A172 (cell line): ENCODE measurements at regions not wholly inside any gene's neighbourhood (a gene's known extent, or its start where the extent isn't known, plus 50 kb on each side); places are given as distances from the start of the nearest gene placed in this dataset.

Experiments
- DNase-seq: peaks from one replicate; pipeline ENCODE4 v3.0.0-alpha.2; 2015; ENCODE audit warnings: low spot score

- DNase-seq: peak; percentile 96
Observed at GRCh38 chr18:29164020-29164706, 987.2 kb upstream of the CDH2 start.

DNA sequence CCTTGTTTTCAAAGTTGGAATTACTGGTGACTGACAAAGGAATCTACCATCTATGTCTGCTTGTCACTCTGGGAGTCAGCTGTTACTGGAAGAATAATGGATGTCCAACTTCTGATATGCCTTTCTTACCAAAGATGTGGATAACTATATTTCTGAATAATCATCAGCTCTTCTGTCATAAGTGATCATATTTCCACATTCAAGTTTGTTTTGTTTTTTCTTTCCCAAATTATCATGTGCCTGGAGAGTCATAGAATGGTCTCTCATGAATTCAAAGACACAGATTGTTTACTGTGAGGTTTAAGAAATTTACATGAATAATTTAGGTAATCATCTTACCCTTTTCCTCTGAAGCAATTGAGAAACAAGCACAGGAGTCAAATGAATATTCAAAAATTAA lies 986.7 kb upstream of the CDH2 start:
- DNase-seq: no peak

DNA sequence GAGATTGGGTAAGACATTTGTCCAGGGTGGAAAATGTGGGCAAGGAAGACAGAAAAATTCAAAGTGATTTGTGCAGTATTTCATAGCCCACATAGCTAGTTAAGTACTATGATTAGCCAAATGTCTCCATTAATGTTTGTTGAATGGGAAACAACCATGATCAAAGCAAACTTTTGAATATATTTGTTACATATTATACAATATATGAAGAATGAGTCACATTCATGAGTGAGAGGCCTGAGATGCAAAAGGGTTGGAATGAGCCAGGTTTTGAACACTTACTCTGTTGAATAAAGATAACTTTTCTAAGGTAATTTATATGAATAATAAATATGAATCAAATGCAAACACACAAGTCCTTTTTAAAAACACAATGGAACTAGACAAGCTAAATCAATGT lies 984.5 kb upstream of the CDH2 start:
- DNase-seq: no peak

GRCh38 chr18:29160170-29160569 lies 983.2 kb upstream of the CDH2 start:
- DNase-seq: peak; percentile 32

DNA sequence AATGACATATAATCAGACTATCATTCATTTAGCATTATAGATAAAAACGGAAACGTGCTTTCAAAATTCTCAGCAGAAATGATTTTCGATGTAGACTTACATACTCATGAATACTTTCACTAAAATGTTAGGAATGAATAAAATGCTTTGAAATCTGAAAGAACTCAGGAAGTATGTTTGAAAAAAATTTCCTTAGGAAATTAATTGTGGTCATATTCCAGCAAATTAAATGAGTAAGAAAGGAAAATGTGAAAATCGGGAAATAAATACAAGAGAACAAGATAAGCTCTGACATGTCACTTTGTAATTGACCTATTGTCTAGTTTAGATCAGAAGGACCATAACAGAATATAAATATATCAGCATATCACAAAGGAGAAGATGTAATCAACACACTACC lies 981.0 kb upstream of the CDH2 start:
- no peak for DNase-seq

GRCh38 chr18:29157057-29157780 lies 980.3 kb upstream of the CDH2 start:
- peak; percentile 53 for DNase-seq

DNA sequence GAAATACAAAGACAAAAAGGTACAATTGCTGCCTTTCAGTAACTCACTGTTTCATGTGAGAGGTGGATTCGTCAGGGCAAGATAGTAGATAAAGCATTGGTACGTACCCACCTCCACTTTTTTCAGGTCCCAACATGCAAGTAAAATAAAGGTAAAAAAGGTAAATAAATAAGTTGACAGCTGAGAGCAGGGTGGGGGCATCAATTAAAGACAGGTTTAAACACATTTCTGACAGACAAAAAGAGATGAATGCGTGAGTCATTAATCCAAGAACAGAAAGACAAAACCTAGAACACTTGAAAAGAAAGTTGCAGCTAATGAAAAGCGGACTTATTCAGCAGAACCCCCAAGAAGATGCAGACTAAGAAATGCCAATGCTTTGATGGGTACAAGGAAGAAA lies 979.6 kb upstream of the CDH2 start:
- DNase-seq: no peak

GRCh38 chr18:29154758-29155725 lies 978.1 kb upstream of the CDH2 start:
- peak; percentile 80 for DNase-seq

DNA sequence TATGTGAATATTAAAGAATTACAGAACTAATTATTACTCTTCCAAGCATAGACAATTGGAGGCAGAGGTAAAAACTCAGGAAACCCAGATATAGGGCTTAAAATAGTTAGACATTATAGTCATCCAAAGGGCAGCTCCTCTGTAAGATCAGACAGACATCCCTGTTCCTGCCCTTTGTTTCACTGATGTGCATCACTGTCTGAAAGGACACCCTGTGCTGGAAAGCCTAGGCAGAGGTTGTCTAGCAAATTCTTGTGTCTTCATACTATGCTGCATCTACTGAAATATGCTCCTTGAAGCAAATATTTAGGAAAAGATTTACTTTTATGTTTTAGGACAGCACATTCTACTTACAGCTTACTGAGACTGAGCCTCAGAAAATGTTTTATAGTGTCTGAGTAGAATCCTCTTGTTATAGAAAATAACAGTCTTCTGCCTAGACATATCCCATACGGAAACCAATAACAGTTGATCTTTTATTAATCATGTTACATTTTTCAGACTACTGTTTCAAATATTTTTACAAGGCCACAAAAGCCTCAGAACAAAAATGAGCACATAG lies 977.3 kb upstream of the CDH2 start:
- peak; percentile 46 for DNase-seq

DNA sequence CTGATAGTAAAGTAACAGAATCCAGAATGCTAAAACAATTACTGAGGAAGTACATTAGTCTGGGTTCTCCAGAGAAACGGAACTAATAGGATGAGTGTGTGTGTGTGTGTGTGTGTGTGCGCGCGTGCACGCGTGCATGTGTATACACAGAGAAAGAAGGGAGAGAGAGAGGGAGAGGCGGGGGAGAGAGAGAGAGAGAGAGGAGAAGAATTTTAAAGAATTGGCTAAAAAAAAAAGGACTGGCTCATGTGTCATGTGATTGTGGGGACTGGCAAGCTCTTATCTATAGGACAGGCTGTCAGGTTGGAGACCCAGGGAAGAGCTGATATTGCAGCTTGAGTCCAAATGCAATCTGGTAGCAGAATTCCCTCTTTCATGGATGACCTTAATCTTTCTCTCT lies 976.2 kb upstream of the CDH2 start:
- no peak for DNase-seq

- peak; percentile 75 for DNase-seq
Observed at GRCh38 chr18:29147944-29148343, 971.0 kb upstream of the CDH2 start.

DNA sequence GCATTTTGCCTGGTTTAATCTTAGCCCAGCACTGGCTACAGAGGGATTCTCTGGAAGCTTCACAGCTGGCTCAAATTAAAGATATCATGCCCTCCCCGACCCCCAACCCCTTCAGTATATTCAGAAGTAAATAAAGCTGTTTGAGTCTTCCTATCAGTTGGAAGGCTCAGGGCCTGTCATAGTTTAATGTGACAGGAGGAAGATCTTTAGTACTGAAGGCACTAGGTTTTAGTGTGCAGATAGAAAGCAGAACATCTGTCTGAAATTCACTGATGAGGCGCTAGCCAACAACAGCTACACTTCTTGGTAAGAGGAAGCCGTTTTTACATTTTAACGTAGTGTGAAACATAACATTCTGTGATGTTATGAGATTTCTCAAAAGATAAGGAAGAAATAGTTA lies 969.1 kb upstream of the CDH2 start:
- DNase-seq: no peak

DNA sequence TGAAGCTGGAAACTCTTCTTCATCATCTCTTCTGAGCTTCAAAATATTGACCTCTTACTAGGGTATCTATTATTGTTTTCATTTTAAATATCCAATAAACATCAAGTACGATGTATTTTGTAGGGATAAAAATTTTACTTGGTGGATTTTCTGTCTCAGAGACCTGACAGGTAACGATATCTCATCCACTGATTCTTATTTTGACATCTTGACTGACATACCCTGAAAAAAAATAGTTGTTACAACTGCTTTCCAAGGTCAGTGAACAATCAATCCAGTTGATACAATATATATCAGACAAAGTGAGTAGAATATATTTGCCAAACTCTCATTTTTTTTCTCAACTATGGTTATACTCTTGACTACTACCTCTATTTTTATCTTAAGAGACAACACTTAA lies 963.7 kb upstream of the CDH2 start:
- no peak for DNase-seq

DNA sequence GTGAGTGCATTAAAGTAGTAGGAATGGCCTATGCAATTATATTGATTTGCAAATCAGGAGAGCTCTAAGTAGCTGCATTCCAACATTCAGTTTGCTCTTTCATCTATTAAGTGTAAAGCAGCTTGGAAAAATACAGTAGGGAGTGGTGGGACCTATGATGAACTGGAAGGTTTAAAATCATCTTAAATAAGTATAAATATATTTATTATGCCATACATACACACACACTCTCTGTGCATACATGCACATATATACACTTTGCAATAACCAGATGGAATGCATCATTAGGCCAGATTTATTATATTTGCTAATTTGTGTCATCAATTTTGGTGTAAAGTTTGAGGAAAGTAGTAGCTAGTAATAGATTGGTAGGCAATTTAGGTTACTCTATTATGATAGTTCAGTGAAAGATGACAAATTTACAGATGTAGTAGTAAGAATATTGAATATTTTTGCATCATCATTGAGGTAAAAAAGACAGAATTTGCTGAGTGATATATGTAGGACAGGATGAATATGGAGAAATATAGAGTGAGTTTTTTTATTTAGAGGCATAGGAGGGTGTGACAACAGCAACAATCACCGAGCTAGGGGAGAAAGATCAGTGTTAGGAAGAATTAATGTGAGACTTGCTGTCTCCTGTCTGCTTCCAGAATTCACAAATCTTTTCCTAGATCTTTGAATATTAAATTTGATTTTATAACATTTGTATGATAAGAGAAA lies 961.0 kb upstream of the CDH2 start:
- DNase-seq: no peak

DNA sequence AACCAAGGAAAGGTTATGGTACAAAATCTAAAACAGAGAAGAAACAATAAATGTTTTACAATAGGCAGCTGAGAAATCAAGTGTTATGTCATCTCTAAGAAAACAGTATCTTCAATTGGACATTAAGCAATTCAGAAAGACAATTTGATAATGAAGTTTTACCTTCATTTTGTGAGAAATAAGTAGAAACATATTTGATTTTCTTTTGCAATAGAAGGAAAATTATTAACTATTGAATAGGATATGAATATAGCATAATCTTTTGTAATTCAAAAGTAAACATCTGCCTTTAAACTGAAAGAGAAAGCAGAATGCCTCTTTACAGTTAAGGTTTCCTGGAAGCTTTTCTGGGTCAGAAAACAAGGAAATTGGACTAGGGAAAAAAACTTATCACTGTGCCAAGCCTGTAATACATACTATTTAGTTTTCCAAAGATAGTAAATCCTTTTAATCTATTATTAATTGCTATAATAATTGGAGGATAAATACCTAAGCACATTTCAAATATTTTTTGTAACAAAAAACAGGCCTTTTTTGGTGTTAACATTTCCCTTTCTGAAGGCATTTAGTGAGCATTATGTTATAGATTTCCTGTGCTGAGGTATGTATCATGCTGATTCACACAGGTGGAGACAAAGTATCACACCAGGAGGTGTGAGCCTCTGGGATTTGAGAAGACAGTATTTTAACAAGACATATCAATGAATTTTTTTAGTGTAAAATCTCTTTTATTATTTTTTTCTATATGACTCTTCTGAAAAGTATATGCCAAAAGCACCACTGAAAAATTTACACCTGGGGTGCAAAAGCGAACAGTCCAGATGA lies 947.0 kb upstream of the CDH2 start:
- DNase-seq: no peak

GRCh38 chr18:29104671-29105070 lies 927.7 kb upstream of the CDH2 start:
- DNase-seq: no peak

GRCh38 chr18:29104227-29104626 lies 927.3 kb upstream of the CDH2 start:
- DNase-seq: no peak

DNA sequence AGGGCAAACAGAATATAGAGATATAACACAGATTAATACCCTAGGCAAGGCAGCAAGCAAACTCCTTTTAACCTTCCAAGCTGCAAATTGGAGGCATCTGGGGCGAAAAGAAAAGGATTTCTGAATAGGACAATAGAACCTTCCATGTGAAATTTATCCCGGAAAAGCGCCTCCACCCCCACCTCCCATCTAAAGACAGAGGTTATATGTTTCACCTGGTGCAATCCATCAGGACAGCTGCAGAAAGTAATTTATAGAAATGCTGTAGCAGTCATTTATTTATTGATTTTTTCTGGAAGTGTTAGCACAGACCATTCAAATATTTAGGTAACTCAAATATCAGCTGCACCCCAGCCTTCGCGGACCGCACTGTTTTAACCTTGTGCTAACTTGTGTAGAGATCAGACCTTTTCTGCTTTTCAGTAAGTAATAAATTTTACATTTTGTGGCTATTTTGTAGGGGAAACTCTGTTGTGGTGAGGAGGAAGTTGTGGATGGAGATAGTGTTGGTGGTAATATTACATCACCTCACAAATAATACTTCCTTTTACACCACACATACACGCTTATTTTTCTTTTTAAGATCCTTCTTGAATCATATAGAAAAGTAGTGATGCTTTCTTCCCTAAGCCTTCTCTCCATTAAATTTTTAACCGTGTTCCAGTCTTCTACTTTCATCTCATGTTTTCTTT lies 919.3 kb upstream of the CDH2 start:
- DNase-seq: no peak

DNA sequence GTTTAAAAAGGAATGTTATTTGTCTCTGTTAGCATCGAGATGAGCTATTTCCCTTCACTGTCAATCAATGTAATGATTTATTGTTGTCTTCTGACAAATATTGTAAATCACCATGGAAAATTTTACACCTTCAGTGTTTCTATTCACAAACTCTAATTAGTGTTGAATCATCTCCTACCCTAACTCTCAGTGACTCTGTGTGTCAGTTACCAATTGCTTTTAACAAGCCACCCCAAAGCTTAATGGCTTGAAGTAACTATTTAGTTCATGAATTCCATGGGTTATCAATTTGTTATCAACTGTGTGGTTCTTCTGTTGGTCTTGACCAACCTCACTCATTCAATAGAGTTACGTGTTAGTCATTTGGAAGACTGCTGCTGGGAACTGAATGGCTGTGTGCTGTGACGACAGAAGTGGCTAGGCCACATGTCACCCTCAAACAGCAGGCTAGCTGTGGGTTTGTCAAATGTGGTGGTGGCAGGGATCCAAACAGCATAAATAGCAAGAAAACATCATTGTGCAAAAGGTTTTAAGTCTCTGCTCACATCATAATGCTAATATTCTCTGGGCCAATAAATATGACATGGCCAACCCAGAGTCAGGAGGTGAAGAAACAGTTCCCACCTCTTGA lies 910.8 kb upstream of the CDH2 start:
- no peak for DNase-seq
